ENCODE measurements at regions not wholly inside any gene's neighbourhood (a gene's known extent, or its start where the extent isn't known, plus 50 kb on each side); places are given as distances from the start of the nearest gene placed in this dataset.
A peak's percentile ranks its signal among the peaks of the same experiment; 100 is the strongest.
"Not testable (repeated sequence)": the region's sequence is repeated elsewhere in the genome, so short reads cannot be mapped to it uniquely, and the experiment has no call there.

DNA sequence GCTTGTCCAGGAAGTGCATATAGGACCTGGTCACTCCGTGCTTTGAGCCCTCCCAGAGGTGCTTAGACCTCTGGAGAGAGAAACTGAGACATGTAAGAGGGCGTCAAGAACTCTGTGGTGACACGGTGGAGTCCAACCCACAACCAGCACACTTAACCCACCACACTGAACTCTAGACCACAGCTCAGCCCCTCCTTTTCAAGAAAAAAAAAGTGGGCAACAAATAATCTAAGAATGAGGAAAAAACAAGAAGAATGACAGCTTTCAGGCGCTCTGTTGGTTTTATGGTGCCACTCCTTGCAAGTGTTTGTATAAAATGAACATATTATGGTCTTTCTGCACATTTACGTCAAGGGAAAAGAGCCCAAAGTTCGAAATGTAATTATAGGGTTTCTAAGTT, 50.2 kb upstream of the SNAPC3 start:
- no peak for DNase-seq

DNA sequence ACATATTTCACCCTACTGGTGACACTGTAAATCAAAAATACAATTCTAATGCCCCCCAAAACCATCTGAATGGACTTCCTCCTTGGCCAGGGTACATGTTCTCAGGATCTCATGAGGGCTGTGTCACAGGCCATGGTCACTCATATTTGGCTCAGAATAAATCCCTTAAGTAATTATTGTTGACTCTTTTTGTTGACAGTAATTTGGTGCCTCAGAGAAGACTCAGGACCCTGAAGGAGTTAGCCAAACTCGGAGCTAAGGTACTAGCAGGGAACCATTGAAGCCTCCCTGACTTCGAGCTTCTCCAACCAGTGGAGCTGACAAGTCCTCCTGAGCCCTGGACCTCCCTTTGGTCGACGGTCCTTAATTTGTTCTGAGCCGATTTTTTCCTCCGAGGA, 51.2 kb upstream of the SNAPC3 start:
- DNase-seq, result no peak

DNA sequence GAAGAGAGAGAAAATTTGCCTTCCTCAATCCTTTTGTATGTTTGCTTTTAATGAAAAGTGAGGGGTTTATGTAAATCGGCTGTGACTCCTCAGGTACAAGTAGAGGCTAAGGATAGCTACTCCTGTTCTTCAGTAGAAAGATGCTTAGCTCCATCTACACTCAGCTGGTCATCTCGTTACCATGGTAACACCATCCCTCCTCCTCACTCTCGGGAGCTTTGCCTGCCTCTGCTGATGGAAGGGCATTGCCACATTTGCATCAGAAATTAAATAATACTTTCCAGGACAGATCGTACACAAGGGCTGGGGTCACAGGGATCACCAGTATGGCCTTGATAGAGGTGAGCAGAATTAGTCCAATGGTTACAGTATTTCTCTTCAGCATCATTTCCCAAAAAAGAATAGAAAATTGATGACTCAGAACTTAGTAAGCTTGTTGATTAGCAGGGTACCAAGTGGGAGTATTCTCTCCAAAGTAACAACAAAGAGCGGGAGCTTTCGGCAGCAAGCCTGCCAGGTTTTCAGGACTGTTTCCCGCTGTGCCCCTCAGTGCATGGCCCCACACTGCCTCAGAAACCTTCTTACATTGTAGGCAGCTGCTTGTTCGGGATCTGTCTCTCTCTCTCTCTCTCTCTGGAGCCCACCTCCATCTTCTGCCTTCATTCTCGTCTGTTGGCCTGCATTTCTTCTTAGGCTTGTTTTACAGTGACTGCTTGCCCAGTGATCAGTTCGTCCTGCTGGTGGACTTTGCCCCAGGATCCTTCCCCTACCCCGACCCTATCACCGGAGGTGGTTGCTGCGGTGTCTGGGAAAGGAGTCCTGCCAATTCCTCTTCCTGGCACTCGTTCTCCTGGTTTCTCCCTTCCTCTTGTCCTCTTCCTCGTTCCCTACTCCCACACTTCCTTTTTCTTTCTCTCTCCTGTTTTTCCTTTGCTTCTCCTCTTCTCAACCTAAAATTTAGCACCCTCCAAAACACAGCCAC, 51.9 kb upstream of the SNAPC3 start:
- peak in 28 of 56 donors; percentile 1 to 65 (median 20) for DNase-seq

- DNase-seq, result no peak
These were observed 52.8 kb upstream of the SNAPC3 start for GRCh38 chr9:15369871-15370270.

- no peak for DNase-seq
These were observed 53.4 kb upstream of the SNAPC3 start for GRCh38 chr9:15369238-15369637.

DNA sequence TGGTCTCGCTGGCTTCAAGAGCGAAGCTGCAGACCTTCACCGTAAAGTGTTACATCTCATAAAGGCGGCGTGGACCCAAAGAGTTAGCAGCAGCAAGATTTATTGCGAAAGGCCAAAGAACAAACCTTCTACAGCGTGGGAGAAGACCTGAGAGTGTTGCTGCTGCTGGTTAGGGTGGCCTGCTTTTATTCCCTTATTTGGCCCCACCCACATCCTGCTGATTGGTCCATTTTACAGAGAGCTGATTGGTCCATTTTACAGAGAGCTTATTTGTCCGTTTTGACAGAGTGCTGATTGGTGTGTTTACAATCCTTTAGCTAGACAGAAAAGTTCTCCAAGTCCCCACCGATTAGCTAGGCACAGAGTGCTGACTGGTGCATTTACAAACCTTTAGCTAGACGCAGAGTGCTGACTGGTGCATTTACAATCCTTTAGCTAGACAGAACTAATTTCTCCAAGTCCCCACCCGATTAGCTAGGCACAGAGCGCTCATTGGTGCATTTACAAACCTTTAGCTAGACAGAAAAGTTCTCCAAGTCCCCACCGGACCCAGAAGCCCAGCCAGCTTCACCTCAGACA, 57.6 kb upstream of the SNAPC3 start:
- DNase-seq, result not testable (repeated sequence)

DNA sequence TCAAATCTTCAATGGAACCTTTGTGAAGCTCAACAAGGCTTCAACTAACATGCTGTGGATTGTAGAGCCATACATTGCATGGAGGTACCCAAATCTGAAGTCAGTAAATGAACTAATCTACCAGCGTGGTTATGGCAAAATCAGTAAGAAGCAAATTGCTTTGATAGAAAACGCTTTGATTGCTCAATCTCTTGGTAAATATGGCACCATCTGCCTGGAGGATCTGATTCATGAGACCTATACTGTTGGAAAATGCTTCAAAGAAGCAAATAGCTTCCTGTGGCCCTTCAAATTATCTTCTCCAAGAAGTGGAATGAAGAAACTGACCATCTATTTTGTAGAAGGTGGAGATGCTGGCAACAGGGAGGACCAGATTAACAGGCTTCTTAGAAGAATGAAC, 54.7 kb upstream of the TTC39B start:
- DNase-seq, result no peak

GRCh38 chr9:15357050-15357653, 50.1 kb upstream of the TTC39B start:
- DNase-seq, result no peak
